Uterus (tissue), 3 donors: ENCODE measurements at regions not wholly inside any gene's neighbourhood (a gene's known extent, or its start where the extent isn't known, plus 50 kb on each side); places are given as distances from the start of the nearest gene placed in this dataset.

Source experiments
- DNase-seq, 2 donors: peaks; one replicate each; pipeline ENCODE4 v3.0.0-alpha.2; 2019 to 2020
- H3K27ac ChIP-seq, 2 donors: fragments of 200-600 bp; sonication (generic); 1 replicate in 1 of 2; 2 replicates in 1 of 2; pipeline ENCODE4 v1.5.1; 2016 to 2018
- H3K27me3 ChIP-seq, 2 donors: fragments of 200-600 bp; sonication (generic); one replicate each; pipeline ENCODE4 v1.5.1; 2018 to 2019; ENCODE audit warnings: control low read depth in 1 of 2
- H3K36me3 ChIP-seq, 2 donors: fragments of 200-600 bp; sonication (generic); one replicate each; pipeline ENCODE4 v1.5.1; 2019; ENCODE audit warnings: control low read depth in 1 of 2
- H3K4me1 ChIP-seq, 2 donors: fragments of 200-600 bp; sonication (generic); one replicate each; pipeline ENCODE4 v1.5.1; 2018 to 2019; ENCODE audit warnings: control low read depth in 1 of 2
- H3K4me3 ChIP-seq, 2 donors: fragments of 200-600 bp; sonication (generic); 1 replicate in 1 of 2; 2 replicates in 1 of 2; pipeline ENCODE4 v1.5.1; 2018 to 2019; ENCODE audit warnings: mild to moderate bottlenecking in 1 of 2
- H3K9me3 ChIP-seq, 2 donors: fragments of 200-600 bp; sonication (generic); one replicate each; pipeline ENCODE4 v1.5.1; 2019; ENCODE audit warnings: control low read depth in 1 of 2
- POLR2A ChIP-seq, 2 donors: fragments of 450-650 bp; IDR thresholded peaks; one replicate each; pipeline ENCODE4 v1.6.1; 2016; ENCODE audit warnings: antibody characterized with exemption in 2 of 2, mild to moderate bottlenecking in 1 of 2, moderate library complexity in 1 of 2
- intact Hi-C: fragments of 100-400 bp; cut with DNase I; formaldehyde crosslinking; loops from one replicate; pipeline ENCODE4 v1.15.1; 2023; ENCODE audit warnings: low total_unique reads
- TF ChIP-seq, protein P1 (sequence below), 4 experiments: fragments of 200-600 bp in 2 of 4; fragments of 450-650 bp in 2 of 4; sonication (generic) in 2 of 4; IDR thresholded peaks; one replicate each; pipeline ENCODE4 v1.5.1; 2016 to 2019; ENCODE audit warnings: antibody characterized with exemption in 4 of 4, mild to moderate bottlenecking in 2 of 4, moderate library complexity in 1 of 4
- donor health status: DM: yes; HTN: yes; CAD: no.

DNA sequence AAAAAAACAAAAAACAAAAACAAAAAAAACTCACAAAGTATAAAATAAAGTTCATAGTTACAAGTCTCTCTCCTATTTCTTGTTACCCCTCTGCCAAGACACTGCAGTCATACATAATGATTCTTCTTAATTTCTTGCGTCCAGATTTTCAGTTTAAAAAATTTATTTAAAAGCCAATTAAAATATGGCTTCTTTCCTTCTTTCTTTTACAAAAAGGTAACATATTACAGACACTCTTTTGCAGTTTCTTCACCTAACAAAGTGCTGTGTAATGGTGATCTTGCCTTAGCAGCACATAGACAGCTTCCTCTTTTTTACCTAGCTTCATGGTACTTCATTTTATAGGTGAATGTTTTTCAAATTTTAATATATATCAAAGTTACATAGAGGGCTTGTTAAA, 136.1 kb upstream of the SGO1 start:
- Histone ChIP-seq H3K36me3 (no peaks in the 10 kb centered on the region), H3K9me3 (no peaks in the 10 kb centered on the region)
- TF ChIP-seq, protein P1, sequence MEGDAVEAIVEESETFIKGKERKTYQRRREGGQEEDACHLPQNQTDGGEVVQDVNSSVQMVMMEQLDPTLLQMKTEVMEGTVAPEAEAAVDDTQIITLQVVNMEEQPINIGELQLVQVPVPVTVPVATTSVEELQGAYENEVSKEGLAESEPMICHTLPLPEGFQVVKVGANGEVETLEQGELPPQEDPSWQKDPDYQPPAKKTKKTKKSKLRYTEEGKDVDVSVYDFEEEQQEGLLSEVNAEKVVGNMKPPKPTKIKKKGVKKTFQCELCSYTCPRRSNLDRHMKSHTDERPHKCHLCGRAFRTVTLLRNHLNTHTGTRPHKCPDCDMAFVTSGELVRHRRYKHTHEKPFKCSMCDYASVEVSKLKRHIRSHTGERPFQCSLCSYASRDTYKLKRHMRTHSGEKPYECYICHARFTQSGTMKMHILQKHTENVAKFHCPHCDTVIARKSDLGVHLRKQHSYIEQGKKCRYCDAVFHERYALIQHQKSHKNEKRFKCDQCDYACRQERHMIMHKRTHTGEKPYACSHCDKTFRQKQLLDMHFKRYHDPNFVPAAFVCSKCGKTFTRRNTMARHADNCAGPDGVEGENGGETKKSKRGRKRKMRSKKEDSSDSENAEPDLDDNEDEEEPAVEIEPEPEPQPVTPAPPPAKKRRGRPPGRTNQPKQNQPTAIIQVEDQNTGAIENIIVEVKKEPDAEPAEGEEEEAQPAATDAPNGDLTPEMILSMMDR (IDR thresholded peaks at IDR 0.05) = no peak
- no peak for TF ChIP-seq POLR2A (IDR thresholded peaks at IDR 0.05)

DNA sequence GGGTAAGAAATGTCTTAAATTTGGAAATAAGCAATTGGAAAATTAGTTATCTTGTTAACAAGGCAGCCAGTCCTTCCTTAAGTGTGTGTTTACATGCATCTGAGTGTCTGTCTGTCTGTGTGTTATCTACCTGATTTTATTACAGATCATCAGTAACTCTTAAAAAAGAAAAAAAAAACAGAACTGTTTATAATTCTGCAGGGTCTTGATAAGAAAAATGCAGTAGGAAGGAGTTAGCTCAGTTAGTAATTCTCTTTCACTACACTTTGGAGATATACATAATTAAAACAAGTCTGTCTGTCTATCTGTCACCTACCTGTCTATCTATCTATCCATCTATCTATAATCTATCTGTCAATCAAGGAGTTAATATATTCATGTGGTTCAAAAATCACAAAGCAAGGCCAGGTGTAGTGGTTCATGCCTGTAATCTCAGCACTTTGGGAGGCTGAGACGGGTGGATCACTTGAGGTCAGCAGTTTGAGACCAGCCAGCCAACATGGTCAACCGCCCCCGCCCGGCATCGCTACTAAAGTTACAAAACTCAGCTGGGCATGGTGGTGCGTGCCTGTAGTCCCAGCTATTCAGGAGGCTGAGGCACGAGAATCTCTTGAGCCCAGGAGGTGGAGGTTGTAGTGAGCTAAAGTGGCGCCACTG, 135.5 kb upstream of the SGO1 start:
- no peaks in the 10 kb centered on the region for H3K4me1 ChIP-seq
- no peak for DNase-seq
- no peak overlapping the region for H3K27ac ChIP-seq
- no peaks in the 10 kb centered on the region for H3K36me3 ChIP-seq
- H3K9me3 ChIP-seq = no peaks in the 10 kb centered on the region
- no peak overlapping the region for H3K4me3 ChIP-seq
- TF ChIP-seq, protein P1 (IDR thresholded peaks at IDR 0.05) = no peak
- no peak for TF ChIP-seq POLR2A (IDR thresholded peaks at IDR 0.05)
- no peaks in the 10 kb centered on the region for H3K27me3 ChIP-seq
- intact Hi-C loops = no loop called here

More for the DNA sequence above, 136.1 kb upstream of the SGO1 start:
- intact Hi-C loops = no loop called here
- Histone ChIP-seq H3K4me3 (no peak overlapping the region), H3K4me1 (no peaks in the 10 kb centered on the region), H3K27ac (no peak overlapping the region), H3K27me3 (no peaks in the 10 kb centered on the region)
- no peak for DNase-seq

DNA sequence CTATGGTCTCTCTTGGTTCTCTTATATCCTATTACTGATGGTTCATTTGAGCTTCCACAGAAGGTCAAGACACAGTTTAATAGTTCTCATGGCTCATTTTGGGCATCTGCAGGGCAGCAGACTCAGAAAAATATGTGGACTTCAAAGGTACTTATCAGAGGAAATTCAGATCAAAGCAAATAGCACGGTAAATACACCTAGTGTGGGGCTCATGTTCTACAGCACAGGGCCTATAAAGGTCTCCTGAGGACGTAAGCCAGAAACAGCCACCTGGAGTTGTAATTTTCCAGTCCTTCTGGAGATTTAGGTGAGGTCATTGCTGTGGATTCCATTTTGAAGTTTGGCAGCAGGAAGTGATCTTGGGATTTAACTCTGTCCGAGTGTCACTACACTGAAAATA, 134.5 kb upstream of the SGO1 start:
- Histone ChIP-seq H3K27me3 (no peaks in the 10 kb centered on the region), H3K36me3 (no peaks in the 10 kb centered on the region), H3K4me3 (no peak overlapping the region), H3K4me1 (no peaks in the 10 kb centered on the region), H3K9me3 (no peaks in the 10 kb centered on the region), H3K27ac (no peak overlapping the region)
- intact Hi-C loops = no loop called here
- TF ChIP-seq, protein P1 (IDR thresholded peaks at IDR 0.05) = no peak
- no peak for TF ChIP-seq POLR2A (IDR thresholded peaks at IDR 0.05)
- no peak for DNase-seq

DNA sequence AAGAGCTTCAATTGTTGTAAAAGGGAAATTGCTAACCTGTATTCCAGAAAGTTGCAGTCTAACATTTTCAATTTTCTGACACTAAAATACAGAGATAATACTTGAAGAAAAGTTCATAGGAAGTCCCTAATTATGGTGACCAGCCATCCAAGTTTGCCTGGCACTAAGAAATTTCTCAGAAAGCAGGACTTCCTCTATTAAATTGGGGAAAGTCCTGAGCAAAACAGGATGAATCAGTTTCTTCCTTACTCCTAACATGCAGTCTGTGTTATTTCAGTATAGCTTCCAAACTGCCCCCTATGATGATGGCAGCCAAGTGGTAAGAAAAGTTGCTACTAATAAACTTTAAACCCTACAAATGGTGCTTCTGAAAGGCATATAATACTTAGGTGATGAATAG, 133.5 kb upstream of the SGO1 start:
- Histone ChIP-seq H3K27me3 (no peaks in the 10 kb centered on the region), H3K9me3 (no peaks in the 10 kb centered on the region), H3K27ac (no peak overlapping the region), H3K4me1 (no peaks in the 10 kb centered on the region), H3K4me3 (no peak overlapping the region), H3K36me3 (no peaks in the 10 kb centered on the region)
- TF ChIP-seq, protein P1 (IDR thresholded peaks at IDR 0.05) = no peak
- no peak for TF ChIP-seq POLR2A (IDR thresholded peaks at IDR 0.05)
- no peak for DNase-seq
- intact Hi-C loops = no loop called here

DNA sequence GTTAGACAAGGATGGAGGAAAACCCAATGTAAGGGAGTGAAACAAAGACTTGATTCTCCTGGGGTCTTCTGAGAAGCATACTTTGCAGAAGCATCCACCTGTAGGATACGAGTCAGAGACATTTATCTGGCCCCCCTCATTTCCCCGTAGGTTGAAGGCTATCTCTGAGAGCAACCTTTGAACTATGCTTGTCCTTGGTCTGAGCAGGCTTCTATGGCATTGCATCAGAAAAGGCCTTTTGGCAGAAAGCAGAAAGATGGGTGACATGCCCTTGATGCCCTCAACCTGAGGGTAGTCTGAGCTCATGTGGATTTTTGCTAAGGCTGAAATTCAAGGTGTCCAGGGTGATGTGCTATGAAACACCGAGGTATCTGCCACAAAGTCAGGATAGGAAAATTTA, 131.6 kb upstream of the SGO1 start:
- Histone ChIP-seq H3K9me3 (no peaks in the 10 kb centered on the region), H3K27me3 (no peaks in the 10 kb centered on the region), H3K36me3 (no peaks in the 10 kb centered on the region), H3K27ac (no peak overlapping the region), H3K4me3 (no peak overlapping the region), H3K4me1 (no peaks in the 10 kb centered on the region)
- intact Hi-C loops = no loop called here
- DNase-seq = no peak
- no peak for TF ChIP-seq POLR2A (IDR thresholded peaks at IDR 0.05)
- TF ChIP-seq, protein P1 (IDR thresholded peaks at IDR 0.05) = no peak
